ENCODE measurements at regions not wholly inside any gene's neighbourhood (a gene's known extent, or its start where the extent isn't known, plus 50 kb on each side); places are given as distances from the start of the nearest gene placed in this dataset.
"Not testable (repeated sequence)": the region's sequence is repeated elsewhere in the genome, so short reads cannot be mapped to it uniquely, and the experiment has no call there.

DNA sequence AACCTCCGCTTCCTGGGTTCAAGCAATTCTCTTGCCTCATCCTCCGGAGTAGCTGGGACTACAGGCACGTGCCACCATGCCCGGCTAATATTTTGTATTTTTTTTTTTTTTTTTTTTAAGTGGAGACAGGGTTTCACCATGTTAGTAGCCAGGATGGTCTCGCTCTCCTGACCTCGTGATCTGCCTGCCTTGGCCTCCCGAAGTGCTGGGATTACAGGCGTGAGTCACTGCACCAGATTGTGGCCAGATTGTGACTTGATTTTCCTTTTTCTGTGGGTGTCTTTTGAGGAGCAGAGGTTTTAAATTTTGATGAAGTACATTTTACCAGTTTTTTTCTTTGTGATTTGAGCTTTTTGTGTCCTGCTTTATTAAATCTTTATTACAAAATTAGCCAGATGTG lies 53.0 kb upstream of the TEX264 start:
- not testable (repeated sequence) for TF ChIP-seq ZNF626 (tag by site-specific recombination; IDR thresholded peaks at IDR 0.05); ZNF140 (tag by site-specific recombination; IDR thresholded peaks at IDR 0.05); HOXD13 (CRISPR knock-in tag; IDR thresholded peaks at IDR 0.05; ENCODE audit: borderline replicate concordance); ZBTB1 (tag by site-specific recombination; IDR thresholded peaks at IDR 0.05); ZNF530 (tag by site-specific recombination; IDR thresholded peaks at IDR 0.05; ENCODE audit: low read depth); YY1 (tag by site-specific recombination; IDR thresholded peaks at IDR 0.05)
- TF ChIP-seq, protein P1, sequence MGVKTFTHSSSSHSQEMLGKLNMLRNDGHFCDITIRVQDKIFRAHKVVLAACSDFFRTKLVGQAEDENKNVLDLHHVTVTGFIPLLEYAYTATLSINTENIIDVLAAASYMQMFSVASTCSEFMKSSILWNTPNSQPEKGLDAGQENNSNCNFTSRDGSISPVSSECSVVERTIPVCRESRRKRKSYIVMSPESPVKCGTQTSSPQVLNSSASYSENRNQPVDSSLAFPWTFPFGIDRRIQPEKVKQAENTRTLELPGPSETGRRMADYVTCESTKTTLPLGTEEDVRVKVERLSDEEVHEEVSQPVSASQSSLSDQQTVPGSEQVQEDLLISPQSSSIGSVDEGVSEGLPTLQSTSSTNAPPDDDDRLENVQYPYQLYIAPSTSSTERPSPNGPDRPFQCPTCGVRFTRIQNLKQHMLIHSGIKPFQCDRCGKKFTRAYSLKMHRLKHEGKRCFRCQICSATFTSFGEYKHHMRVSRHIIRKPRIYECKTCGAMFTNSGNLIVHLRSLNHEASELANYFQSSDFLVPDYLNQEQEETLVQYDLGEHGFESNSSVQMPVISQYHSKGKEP (tag by site-specific recombination; IDR thresholded peaks at IDR 0.05), result not testable (repeated sequence)
- TF ChIP-seq, protein P2, sequence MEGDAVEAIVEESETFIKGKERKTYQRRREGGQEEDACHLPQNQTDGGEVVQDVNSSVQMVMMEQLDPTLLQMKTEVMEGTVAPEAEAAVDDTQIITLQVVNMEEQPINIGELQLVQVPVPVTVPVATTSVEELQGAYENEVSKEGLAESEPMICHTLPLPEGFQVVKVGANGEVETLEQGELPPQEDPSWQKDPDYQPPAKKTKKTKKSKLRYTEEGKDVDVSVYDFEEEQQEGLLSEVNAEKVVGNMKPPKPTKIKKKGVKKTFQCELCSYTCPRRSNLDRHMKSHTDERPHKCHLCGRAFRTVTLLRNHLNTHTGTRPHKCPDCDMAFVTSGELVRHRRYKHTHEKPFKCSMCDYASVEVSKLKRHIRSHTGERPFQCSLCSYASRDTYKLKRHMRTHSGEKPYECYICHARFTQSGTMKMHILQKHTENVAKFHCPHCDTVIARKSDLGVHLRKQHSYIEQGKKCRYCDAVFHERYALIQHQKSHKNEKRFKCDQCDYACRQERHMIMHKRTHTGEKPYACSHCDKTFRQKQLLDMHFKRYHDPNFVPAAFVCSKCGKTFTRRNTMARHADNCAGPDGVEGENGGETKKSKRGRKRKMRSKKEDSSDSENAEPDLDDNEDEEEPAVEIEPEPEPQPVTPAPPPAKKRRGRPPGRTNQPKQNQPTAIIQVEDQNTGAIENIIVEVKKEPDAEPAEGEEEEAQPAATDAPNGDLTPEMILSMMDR (tag by site-specific recombination; IDR thresholded peaks at IDR 0.05), result not testable (repeated sequence)
